C4-2B (cell line): ENCODE measurements at regions not wholly inside any gene's neighbourhood (a gene's known extent, or its start where the extent isn't known, plus 50 kb on each side); places are given as distances from the start of the nearest gene placed in this dataset.

Source experiments
- ZFX ChIP-seq: fragments of 450-650 bp; IDR thresholded peaks from 2 replicates; pipeline ENCODE4 v1.6.1; 2017
- TF ChIP-seq, protein P1 (sequence below): fragments of 450-650 bp; conservative IDR thresholded peaks from 2 replicates; pipeline ENCODE4 v1.5.1; 2017; ENCODE audit warnings: mild to moderate bottlenecking

DNA sequence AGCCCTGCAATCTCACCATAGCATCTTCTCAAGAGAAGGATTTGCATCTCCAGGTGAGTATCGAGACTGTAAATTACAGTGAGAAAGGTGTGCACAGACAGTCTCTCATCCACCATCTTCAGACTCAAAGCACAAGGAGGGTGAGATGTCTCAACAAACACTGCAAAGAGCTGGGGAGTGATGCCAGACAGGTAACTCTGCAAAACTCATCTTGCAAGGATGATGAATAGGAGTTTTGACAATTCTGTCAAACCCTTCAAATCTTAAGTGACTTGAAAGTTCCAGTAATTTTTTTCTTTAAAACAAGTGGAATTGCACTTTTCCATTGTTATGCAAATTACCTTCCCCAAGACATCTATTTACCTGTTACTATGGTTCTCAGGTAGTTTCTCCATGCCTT lies 277.2 kb upstream of the VCX3A start:
- TF ChIP-seq, protein P1, sequence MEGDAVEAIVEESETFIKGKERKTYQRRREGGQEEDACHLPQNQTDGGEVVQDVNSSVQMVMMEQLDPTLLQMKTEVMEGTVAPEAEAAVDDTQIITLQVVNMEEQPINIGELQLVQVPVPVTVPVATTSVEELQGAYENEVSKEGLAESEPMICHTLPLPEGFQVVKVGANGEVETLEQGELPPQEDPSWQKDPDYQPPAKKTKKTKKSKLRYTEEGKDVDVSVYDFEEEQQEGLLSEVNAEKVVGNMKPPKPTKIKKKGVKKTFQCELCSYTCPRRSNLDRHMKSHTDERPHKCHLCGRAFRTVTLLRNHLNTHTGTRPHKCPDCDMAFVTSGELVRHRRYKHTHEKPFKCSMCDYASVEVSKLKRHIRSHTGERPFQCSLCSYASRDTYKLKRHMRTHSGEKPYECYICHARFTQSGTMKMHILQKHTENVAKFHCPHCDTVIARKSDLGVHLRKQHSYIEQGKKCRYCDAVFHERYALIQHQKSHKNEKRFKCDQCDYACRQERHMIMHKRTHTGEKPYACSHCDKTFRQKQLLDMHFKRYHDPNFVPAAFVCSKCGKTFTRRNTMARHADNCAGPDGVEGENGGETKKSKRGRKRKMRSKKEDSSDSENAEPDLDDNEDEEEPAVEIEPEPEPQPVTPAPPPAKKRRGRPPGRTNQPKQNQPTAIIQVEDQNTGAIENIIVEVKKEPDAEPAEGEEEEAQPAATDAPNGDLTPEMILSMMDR: no peak
- TF ChIP-seq ZFX: no peak
